ENCODE measurements at regions not wholly inside any gene's neighbourhood (a gene's known extent, or its start where the extent isn't known, plus 50 kb on each side); places are given as distances from the start of the nearest gene placed in this dataset.

GRCh38 chr20:63128367-63128766, 87.6 kb downstream of the YTHDF1 start:
- intact Hi-C loops (cut with micrococcal nuclease; ENCODE audit: unreplicated experiment): no loop called here
- BruUV-seq (replicated peaks): no TSS peak
- H3K36me3 ChIP-seq (ENCODE audit: insufficient read depth, low read length, poor library complexity, severe bottlenecking): no peaks in the 10 kb centered on the region
- no peak for DNase-seq (ENCODE audit: low spot score)
- no peak overlapping the region for H3K4me3 ChIP-seq (ENCODE audit: low read depth, low read length, poor library complexity, severe bottlenecking)
- H3K9me3 ChIP-seq (ENCODE audit: low read depth, low read length, poor library complexity, severe bottlenecking): no peaks in the 10 kb centered on the region
- ChIA-PET CTCF (no interaction called here), POLR2A (ENCODE audit: low non-redundant PET) (no interaction called here)
- TF ChIP-seq EZH2 (IDR thresholded peaks at IDR 0.05; ENCODE audit: borderline replicate concordance, low read depth, low read length, poor library complexity, severe bottlenecking): no peak
- TF ChIP-seq CTCF (conservative IDR thresholded peaks at IDR 0.05; ENCODE audit: low read depth, low read length): no peak
- H3K27ac ChIP-seq (ENCODE audit: low read depth, low read length, poor library complexity, severe bottlenecking): no peak overlapping the region
- no peaks in the 10 kb centered on the region for H3K4me1 ChIP-seq (ENCODE audit: insufficient read depth, low read length, poor library complexity, severe bottlenecking)
- peaks cover 71% of the 10 kb centered on the region for H3K27me3 ChIP-seq (replicated peaks; ENCODE audit: insufficient read depth, low read depth, low read length, poor library complexity)

- Histone ChIP-seq H3K27ac (ENCODE audit: low read depth, low read length, poor library complexity, severe bottlenecking) (no peak overlapping the region), H3K4me1 (ENCODE audit: insufficient read depth, low read length, poor library complexity, severe bottlenecking) (no peaks in the 10 kb centered on the region), H3K9me3 (ENCODE audit: low read depth, low read length, poor library complexity, severe bottlenecking) (no peaks in the 10 kb centered on the region), H3K4me3 (ENCODE audit: low read depth, low read length, poor library complexity, severe bottlenecking) (no peak overlapping the region), H3K36me3 (ENCODE audit: insufficient read depth, low read length, poor library complexity, severe bottlenecking) (no peaks in the 10 kb centered on the region), H3K27me3 (replicated peaks; ENCODE audit: insufficient read depth, low read depth, low read length, poor library complexity) (peaks cover 75% of the 10 kb centered on the region)
- POLR2A ChIA-PET (ENCODE audit: low non-redundant PET): no interaction called here
- CTCF ChIA-PET: no interaction called here
- no TSS peak for BruUV-seq (replicated peaks)
- DNase-seq (ENCODE audit: low spot score): no peak
- TF ChIP-seq EZH2 (IDR thresholded peaks at IDR 0.05; ENCODE audit: borderline replicate concordance, low read depth, low read length, poor library complexity, severe bottlenecking) (no peak), CTCF (conservative IDR thresholded peaks at IDR 0.05; ENCODE audit: low read depth, low read length) (no peak)
- intact Hi-C loops (cut with micrococcal nuclease; ENCODE audit: unreplicated experiment): no loop called here
Measured at GRCh38 chr20:63127700-63128364, 88.1 kb downstream of the YTHDF1 start.

- peaks cover 82% of the 10 kb centered on the region for H3K27me3 ChIP-seq (replicated peaks; ENCODE audit: insufficient read depth, low read depth, low read length, poor library complexity)
- no peaks in the 10 kb centered on the region for H3K4me1 ChIP-seq (ENCODE audit: insufficient read depth, low read length, poor library complexity, severe bottlenecking)
- no peak for TF ChIP-seq CTCF (conservative IDR thresholded peaks at IDR 0.05; ENCODE audit: low read depth, low read length)
- no peak for TF ChIP-seq EZH2 (IDR thresholded peaks at IDR 0.05; ENCODE audit: borderline replicate concordance, low read depth, low read length, poor library complexity, severe bottlenecking)
- no peak overlapping the region for H3K4me3 ChIP-seq (ENCODE audit: low read depth, low read length, poor library complexity, severe bottlenecking)
- no peaks in the 10 kb centered on the region for H3K36me3 ChIP-seq (ENCODE audit: insufficient read depth, low read length, poor library complexity, severe bottlenecking)
- no TSS peak for BruUV-seq (replicated peaks)
- ChIA-PET CTCF (no interaction called here), POLR2A (ENCODE audit: low non-redundant PET) (no interaction called here)
- intact Hi-C loops (cut with micrococcal nuclease; ENCODE audit: unreplicated experiment): no loop called here
- no peak overlapping the region for H3K27ac ChIP-seq (ENCODE audit: low read depth, low read length, poor library complexity, severe bottlenecking)
- no peaks in the 10 kb centered on the region for H3K9me3 ChIP-seq (ENCODE audit: low read depth, low read length, poor library complexity, severe bottlenecking)
- DNase-seq (ENCODE audit: low spot score): no peak
Measured at GRCh38 chr20:63126876-63127699, 88.8 kb downstream of the YTHDF1 start.

Measured in A673 (cell line).